ENCODE measurements at regions not wholly inside any gene's neighbourhood (a gene's known extent, or its start where the extent isn't known, plus 50 kb on each side); places are given as distances from the start of the nearest gene placed in this dataset.

DNA sequence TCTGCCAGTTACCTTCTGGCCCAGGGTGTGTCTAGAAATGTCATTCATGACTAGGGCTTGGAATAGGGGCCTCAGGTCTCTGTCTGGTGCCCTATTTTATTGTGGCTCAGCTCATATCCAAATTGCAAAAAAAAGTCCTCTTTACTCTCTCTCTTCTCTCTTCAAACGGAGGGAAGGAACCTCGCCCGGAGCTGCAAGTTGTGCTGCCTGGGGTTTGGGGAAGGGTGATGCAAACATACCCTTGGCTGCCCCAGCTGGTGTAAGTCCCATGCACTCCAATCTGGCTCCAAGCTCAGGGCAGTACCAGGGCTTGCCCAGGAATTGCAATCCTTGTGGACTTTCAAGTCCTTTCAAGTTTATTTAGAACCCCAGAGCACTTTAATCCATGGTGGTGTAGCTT lies 549.6 kb downstream of the PCDH17 start:
- no peaks in the 10 kb centered on the region for H3K79me2 ChIP-seq
- peaks cover 2% of the 10 kb centered on the region for H3K9me3 ChIP-seq (ENCODE audit: control insufficient read depth, low read length)
- no peaks in the 10 kb centered on the region for H3K27me3 ChIP-seq (ENCODE audit: control insufficient read depth, insufficient read depth, low read length)
- no peak overlapping the region for H2AFZ ChIP-seq
- H3K4me3 ChIP-seq (ENCODE audit: low read depth, low read length) = no peak overlapping the region
- H3K27ac ChIP-seq = no peak overlapping the region
- H3K36me3 ChIP-seq (ENCODE audit: control insufficient read depth, insufficient read depth, low read length) = no peaks in the 10 kb centered on the region
- TF ChIP-seq, protein P1, sequence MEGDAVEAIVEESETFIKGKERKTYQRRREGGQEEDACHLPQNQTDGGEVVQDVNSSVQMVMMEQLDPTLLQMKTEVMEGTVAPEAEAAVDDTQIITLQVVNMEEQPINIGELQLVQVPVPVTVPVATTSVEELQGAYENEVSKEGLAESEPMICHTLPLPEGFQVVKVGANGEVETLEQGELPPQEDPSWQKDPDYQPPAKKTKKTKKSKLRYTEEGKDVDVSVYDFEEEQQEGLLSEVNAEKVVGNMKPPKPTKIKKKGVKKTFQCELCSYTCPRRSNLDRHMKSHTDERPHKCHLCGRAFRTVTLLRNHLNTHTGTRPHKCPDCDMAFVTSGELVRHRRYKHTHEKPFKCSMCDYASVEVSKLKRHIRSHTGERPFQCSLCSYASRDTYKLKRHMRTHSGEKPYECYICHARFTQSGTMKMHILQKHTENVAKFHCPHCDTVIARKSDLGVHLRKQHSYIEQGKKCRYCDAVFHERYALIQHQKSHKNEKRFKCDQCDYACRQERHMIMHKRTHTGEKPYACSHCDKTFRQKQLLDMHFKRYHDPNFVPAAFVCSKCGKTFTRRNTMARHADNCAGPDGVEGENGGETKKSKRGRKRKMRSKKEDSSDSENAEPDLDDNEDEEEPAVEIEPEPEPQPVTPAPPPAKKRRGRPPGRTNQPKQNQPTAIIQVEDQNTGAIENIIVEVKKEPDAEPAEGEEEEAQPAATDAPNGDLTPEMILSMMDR (IDR thresholded peaks at IDR 0.05) = no peak
- no peaks in the 10 kb centered on the region for H3K4me1 ChIP-seq
- H3K9ac ChIP-seq = no peak overlapping the region
- H3K4me2 ChIP-seq (ENCODE audit: low read length) = no peak overlapping the region

DNA sequence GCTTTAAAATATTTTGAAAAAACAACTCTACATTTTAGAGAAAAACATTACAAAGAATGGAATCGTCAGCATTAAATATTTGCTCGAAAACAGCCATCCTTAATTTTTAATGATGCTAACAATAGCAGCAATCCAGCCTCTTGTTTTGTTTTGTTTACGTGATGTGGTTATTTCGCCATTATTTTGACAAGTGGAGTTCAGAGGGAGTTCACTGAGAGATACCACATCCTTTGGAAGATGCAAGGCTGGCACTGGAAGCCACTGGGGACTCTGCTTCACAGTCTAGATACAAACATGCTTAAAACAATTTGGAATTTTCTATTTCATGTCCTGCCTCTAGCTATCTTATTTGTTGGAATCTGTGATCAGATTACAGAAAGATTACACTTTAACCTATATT lies 556.3 kb downstream of the PCDH17 start:
- TF ChIP-seq, protein P1 (IDR thresholded peaks at IDR 0.05) = no peak
- no peaks in the 10 kb centered on the region for H3K4me1 ChIP-seq
- H3K79me2 ChIP-seq = no peaks in the 10 kb centered on the region
- no peaks in the 10 kb centered on the region for H3K27me3 ChIP-seq (ENCODE audit: control insufficient read depth, insufficient read depth, low read length)
- H3K36me3 ChIP-seq (ENCODE audit: control insufficient read depth, insufficient read depth, low read length) = no peaks in the 10 kb centered on the region
- no peak overlapping the region for H3K9ac ChIP-seq
- no peak overlapping the region for H3K4me2 ChIP-seq (ENCODE audit: low read length)
- no peak overlapping the region for H3K4me3 ChIP-seq (ENCODE audit: low read depth, low read length)
- H2AFZ ChIP-seq = no peak overlapping the region
- no peak overlapping the region for H3K27ac ChIP-seq
- H3K9me3 ChIP-seq (ENCODE audit: control insufficient read depth, low read length) = no peaks in the 10 kb centered on the region

DNA sequence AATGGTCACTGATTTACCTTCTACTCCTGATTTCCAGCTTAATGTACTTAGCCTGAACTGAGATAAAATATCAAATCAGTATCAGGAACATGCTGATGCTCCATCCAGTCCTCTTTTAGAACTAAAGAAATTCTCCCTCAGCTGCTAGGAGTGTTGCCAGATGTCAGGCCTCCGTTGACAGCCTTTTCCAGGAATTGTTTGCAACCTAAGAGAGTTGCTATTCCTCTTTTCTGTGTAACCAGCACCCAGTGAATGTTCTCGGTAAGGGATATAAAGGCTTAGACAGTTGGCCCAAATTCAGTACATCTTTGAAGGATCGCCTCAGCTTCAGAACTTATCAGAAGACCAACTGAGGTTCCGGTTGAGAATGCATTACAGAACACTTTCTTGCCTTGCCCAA lies 559.0 kb downstream of the PCDH17 start:
- H3K9me3 ChIP-seq (ENCODE audit: control insufficient read depth, low read length) = no peaks in the 10 kb centered on the region
- no peaks in the 10 kb centered on the region for H3K27me3 ChIP-seq (ENCODE audit: control insufficient read depth, insufficient read depth, low read length)
- no peak overlapping the region for H2AFZ ChIP-seq
- no peaks in the 10 kb centered on the region for H3K36me3 ChIP-seq (ENCODE audit: control insufficient read depth, insufficient read depth, low read length)
- H3K4me2 ChIP-seq (ENCODE audit: low read length) = no peak overlapping the region
- no peak overlapping the region for H3K27ac ChIP-seq
- no peaks in the 10 kb centered on the region for H3K4me1 ChIP-seq
- TF ChIP-seq, protein P1 (IDR thresholded peaks at IDR 0.05) = no peak
- H3K4me3 ChIP-seq (ENCODE audit: low read depth, low read length) = no peak overlapping the region
- H3K79me2 ChIP-seq = no peaks in the 10 kb centered on the region
- H3K9ac ChIP-seq = no peak overlapping the region

DNA sequence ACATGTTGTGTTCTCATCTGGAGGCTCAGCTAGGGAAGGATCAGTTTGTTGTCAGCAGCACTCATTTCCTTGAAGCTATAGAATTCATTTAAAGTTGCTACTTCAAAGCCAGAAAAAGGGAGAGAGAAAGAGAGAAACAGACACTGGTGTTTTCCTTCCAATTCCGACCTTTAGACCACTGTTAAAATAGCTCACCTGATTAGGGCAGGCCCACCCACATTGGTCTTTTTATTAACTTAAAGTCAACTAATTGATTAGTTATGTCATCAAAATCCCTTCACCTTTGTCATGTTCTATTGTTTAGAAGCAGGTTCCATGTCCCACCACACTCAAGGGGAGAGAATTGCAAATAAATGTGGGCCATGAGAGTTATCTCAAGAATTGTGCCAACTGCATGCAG lies 560.2 kb downstream of the PCDH17 start:
- Histone ChIP-seq H2AFZ (no peak overlapping the region), H3K4me2 (ENCODE audit: low read length) (no peak overlapping the region), H3K4me1 (no peaks in the 10 kb centered on the region), H3K27me3 (ENCODE audit: control insufficient read depth, insufficient read depth, low read length) (no peaks in the 10 kb centered on the region), H3K4me3 (ENCODE audit: low read depth, low read length) (no peak overlapping the region), H3K9ac (no peak overlapping the region), H3K27ac (no peak overlapping the region), H3K79me2 (no peaks in the 10 kb centered on the region), H3K36me3 (ENCODE audit: control insufficient read depth, insufficient read depth, low read length) (no peaks in the 10 kb centered on the region), H3K9me3 (ENCODE audit: control insufficient read depth, low read length) (no peaks in the 10 kb centered on the region)
- TF ChIP-seq, protein P1 (IDR thresholded peaks at IDR 0.05) = no peak

DNA sequence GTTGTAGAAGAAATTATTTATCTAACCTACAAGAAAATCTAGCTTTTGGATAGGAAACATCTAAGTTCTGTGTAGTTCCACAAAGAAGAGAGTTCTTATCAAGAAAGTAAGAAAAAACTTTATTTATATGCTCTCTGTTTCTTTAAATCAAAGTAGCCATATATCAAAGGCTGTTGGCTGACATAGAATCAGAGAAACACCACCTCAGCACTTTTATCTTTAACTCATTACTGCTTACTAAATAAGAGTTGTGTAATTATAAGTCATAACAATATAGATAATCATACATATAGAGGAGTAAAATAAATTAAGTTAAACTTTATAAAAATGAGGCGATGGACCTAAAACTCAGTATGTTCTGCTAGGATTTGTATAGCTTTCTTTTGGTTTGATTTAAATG lies 570.6 kb downstream of the PCDH17 start:
- H3K36me3 ChIP-seq (ENCODE audit: control insufficient read depth, insufficient read depth, low read length) = no peaks in the 10 kb centered on the region
- H3K27ac ChIP-seq = no peak overlapping the region
- no peak overlapping the region for H3K4me3 ChIP-seq (ENCODE audit: low read depth, low read length)
- H3K79me2 ChIP-seq = no peaks in the 10 kb centered on the region
- no peaks in the 10 kb centered on the region for H3K9me3 ChIP-seq (ENCODE audit: control insufficient read depth, low read length)
- H3K4me1 ChIP-seq = no peaks in the 10 kb centered on the region
- no peak overlapping the region for H3K4me2 ChIP-seq (ENCODE audit: low read length)
- H3K27me3 ChIP-seq (ENCODE audit: control insufficient read depth, insufficient read depth, low read length) = no peaks in the 10 kb centered on the region
- H2AFZ ChIP-seq = no peak overlapping the region
- TF ChIP-seq, protein P1 (IDR thresholded peaks at IDR 0.05) = no peak
- no peak overlapping the region for H3K9ac ChIP-seq
